ENCODE measurements at regions not wholly inside any gene's neighbourhood (a gene's known extent, or its start where the extent isn't known, plus 50 kb on each side); places are given as distances from the start of the nearest gene placed in this dataset.

DNA sequence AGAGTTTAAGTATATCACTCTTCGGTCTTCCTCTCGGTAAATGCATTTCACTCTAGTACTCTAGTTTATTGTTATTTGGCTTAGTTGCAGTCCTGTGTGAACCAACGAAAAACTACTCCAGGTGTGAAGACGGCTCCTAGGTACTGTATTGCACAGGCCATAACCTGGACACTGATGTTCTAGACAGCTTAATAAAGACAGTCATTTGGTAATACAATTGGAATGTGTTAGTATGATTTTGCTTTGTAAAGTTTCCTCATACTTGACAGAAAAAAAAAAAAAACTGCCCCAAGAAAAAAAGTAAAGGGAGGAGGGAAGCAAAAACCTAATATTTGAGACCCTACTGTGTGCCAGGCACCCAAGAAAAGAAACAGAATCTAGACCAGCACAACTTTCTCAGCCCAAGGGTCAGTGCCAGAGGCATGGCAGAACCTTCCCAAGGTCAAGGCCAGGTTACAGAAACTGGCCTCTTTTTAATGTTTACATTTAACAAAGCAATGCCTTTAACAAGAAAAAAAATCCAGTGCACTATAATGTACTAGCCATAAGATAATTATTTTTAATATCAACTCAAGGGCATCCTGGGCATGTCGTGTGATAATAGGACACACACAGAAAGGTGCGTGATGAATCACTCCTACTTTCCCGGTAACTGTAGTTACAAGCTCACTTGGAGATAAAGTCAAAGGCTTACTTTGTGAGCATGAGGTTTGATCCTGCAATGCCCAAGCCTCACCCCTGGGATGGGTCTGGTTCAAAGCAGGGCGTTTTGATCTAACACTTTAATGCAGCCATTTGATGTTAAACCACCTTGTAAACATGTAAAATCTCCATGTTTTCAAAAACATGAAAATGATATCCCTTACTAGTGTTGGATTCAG, 110.6 kb downstream of the BMP4 start:
- no peak for TF ChIP-seq EZH2 (IDR thresholded peaks at IDR 0.05; ENCODE audit: low read depth)
- TF ChIP-seq CTCF (conservative IDR thresholded peaks at IDR 0.05): no peak
